K562 (cell line): ENCODE measurements at regions not wholly inside any gene's neighbourhood (a gene's known extent, or its start where the extent isn't known, plus 50 kb on each side); places are given as distances from the start of the nearest gene placed in this dataset.

Experiments
- ATAC-seq: fragments of 200-7000 bp; cut with Tn5 transposase; 3 replicates; pipeline ENCODE4 v1.9.1; 2020; ENCODE audit warnings: moderate library complexity
- BruUV-seq: library from RNA; stranded (reverse); fragments of 400-500 nt; replicated peaks from 2 replicates; lab custom pipeline; 2021; lab: Mats Ljungman, UMichigan
- CTCF ChIA-PET: fragments of 300-600 bp; formaldehyde crosslinking; extraction: SDS; loops from one replicate; lab custom pipeline; 2021; ENCODE audit warnings: low intra/inter-chr PET ratio; lab: Yijun Ruan, JAX
- POLR2A ChIA-PET: fragments of 300-600, 350-650 bp; sonication (Branson Sonifier 250); formaldehyde crosslinking; extraction: SDS; loops from one replicate; lab custom pipeline; 2021; ENCODE audit warnings: antibody characterized with exemption, inconsistent platforms; lab: Yijun Ruan, JAX
- DNase-seq, 4 experiments: peaks; one replicate each; pipeline versions ENCODE4 v3.0.0 to v3.0.0-alpha.2; 2011 to 2018; ENCODE audit warnings: low spot score in 3 of 4, mixed read lengths in 3 of 4; ENCODE audit errors: extremely low read depth in 1 of 4
- FAIRE-seq: peaks from 2 replicates; lab custom pipeline; 2011; peaks lifted over from hg19 to GRCh38; lab: Jason Lieb, UNC
- H2AFZ ChIP-seq: 2 replicates; pipeline ENCODE4 v1.6.0; 2011; ENCODE audit warnings: low read depth, low read length, control low read depth, inconsistent platforms
- H3K27ac ChIP-seq: fragments of 200-600 bp; 3 replicates; pipeline ENCODE4 v1.8.0; 2011; ENCODE audit warnings: low read depth, mild to moderate bottlenecking, control low read depth, inconsistent platforms, low read length, moderate library complexity, mixed read lengths; ENCODE audit errors: extremely low read depth
- H3K27me3 ChIP-seq, 2 experiments: fragments of 300-600 bp in 1 of 2; 2 replicates in 1 of 2; 3 replicates in 1 of 2; pipeline versions ENCODE4 v1.6.0 to v1.8.0; 2011; ENCODE audit warnings: inconsistent platforms in 2 of 2, low read length in 2 of 2, mild to moderate bottlenecking in 1 of 2, mixed read lengths in 1 of 2, moderate library complexity in 1 of 2; ENCODE audit not compliant: control insufficient read depth in 2 of 2, insufficient read depth in 2 of 2
- H3K36me3 ChIP-seq: fragments of 300-600 bp; 3 replicates; pipeline ENCODE4 v1.8.0; 2011; ENCODE audit warnings: mild to moderate bottlenecking, low read length, inconsistent platforms; ENCODE audit not compliant: control insufficient read depth, insufficient read depth
- H3K4me1 ChIP-seq, 2 experiments: fragments of 200-600 bp in 1 of 2; replicated peaks in 1 of 2; 2 replicates in 1 of 2; 3 replicates in 1 of 2; pipeline versions ENCODE4 v1.5.1 to v1.8.0; 2011; ENCODE audit warnings: inconsistent platforms in 2 of 2, low read length in 2 of 2, mild to moderate bottlenecking in 1 of 2, mixed read lengths in 1 of 2, moderate library complexity in 1 of 2; ENCODE audit not compliant: control insufficient read depth in 2 of 2, insufficient read depth in 2 of 2
- H3K4me2 ChIP-seq: 2 replicates; pipeline ENCODE4 v1.6.1; 2011; ENCODE audit warnings: low read length, control low read depth, inconsistent platforms, mixed read lengths; ENCODE audit not compliant: insufficient read depth
- H3K4me3 ChIP-seq: fragments of 200-600 bp; sonication (generic), shearing (Covaris generic); 2 replicates; pipeline ENCODE4 v1.5.1; 2016; ENCODE audit warnings: control low read depth, inconsistent platforms
- H3K79me2 ChIP-seq: fragments of 200-600 bp; 3 replicates; pipeline ENCODE4 v1.8.0; 2011; ENCODE audit warnings: low read length, inconsistent platforms; ENCODE audit not compliant: control insufficient read depth, insufficient read depth
- H3K9ac ChIP-seq, 2 experiments: 2 replicates each; pipeline versions ENCODE4 v1.6.0 to v1.6.1; 2011; ENCODE audit warnings: low read depth in 2 of 2, low read length in 2 of 2, control low read depth in 1 of 2, inconsistent platforms in 1 of 2, mild to moderate bottlenecking in 1 of 2, mixed read lengths in 1 of 2; ENCODE audit not compliant: insufficient read depth in 1 of 2
- H3K9me1 ChIP-seq: one replicate; pipeline ENCODE4 v1.6.0; 2011; ENCODE audit warnings: inconsistent platforms, mild to moderate bottlenecking, low read length, moderate library complexity; ENCODE audit not compliant: control insufficient read depth, insufficient read depth
- H3K9me3 ChIP-seq: replicated peaks from 2 replicates; pipeline ENCODE4 v1.5.1; 2011; ENCODE audit warnings: low read depth, low read length, inconsistent platforms; ENCODE audit not compliant: control insufficient read depth, insufficient read depth
- H4K20me1 ChIP-seq: replicated peaks from 2 replicates; pipeline ENCODE4 v1.6.1; 2011; ENCODE audit warnings: low read length, inconsistent platforms, mixed read lengths; ENCODE audit not compliant: control insufficient read depth, insufficient read depth
- KLF13 ChIP-seq: fragments of 450-650 bp; IDR thresholded peaks from 2 replicates; pipeline ENCODE4 v1.6.1; 2016; ENCODE audit warnings: missing genetic modification characterization, low read depth, mild to moderate bottlenecking, missing compliant biosample characterization, moderate library complexity, borderline replicate concordance
- L3MBTL2 ChIP-seq: fragments of 450-650 bp; IDR thresholded peaks from 2 replicates; pipeline ENCODE4 v1.6.1; 2016; ENCODE audit warnings: mild to moderate bottlenecking, moderate library complexity
- NFE2L1 ChIP-seq: fragments of 450-650 bp; IDR thresholded peaks from 2 replicates; pipeline ENCODE4 v1.6.1; 2016; ENCODE audit warnings: missing genetic modification characterization, low read depth, mild to moderate bottlenecking, missing compliant biosample characterization, moderate library complexity, borderline replicate concordance
- NFIC ChIP-seq: fragments of 450-650 bp; IDR thresholded peaks from 2 replicates; pipeline ENCODE4 v1.6.1; 2017; ENCODE audit warnings: mild to moderate bottlenecking, inconsistent platforms
- THRAP3 ChIP-seq: fragments of 450-650 bp; IDR thresholded peaks from 2 replicates; pipeline ENCODE4 v1.6.1; 2016; ENCODE audit warnings: mild to moderate bottlenecking, inconsistent platforms, borderline replicate concordance
- WGBS: fragments of 100-300 bp; shearing (Covaris generic); methylation state at CpG from one replicate; pipeline ENCODE4 v1.1.6; 2016; ENCODE audit warnings: low coverage, mixed read lengths; ENCODE audit not compliant: insufficient coverage; ENCODE audit errors: missing lambda C conversion rate; 5-methylcytosine and 5-hydroxymethylcytosine counted together
- in situ Hi-C: fragments of 300-500 bp; cut with MboI; formaldehyde crosslinking; loops from 4 replicates; pipeline ENCODE4 v1.15.0; 2018; ENCODE audit warnings: inconsistent platforms, mixed read lengths
- intact Hi-C: fragments of 100-400 bp; cut with micrococcal nuclease; formaldehyde crosslinking; loops from 2 replicates; pipeline ENCODE4 v1.14.2; 2022
- TF ChIP-seq, protein P1 (sequence below): fragments of 450-650 bp; IDR thresholded peaks from 2 replicates; pipeline ENCODE4 v1.7.1; 2018; ENCODE audit warnings: mild to moderate bottlenecking, low read depth; ENCODE audit not compliant: partially characterized antibody
- TF ChIP-seq, protein P2 (sequence below): sonication (generic); formaldehyde crosslinking; IDR thresholded peaks from 2 replicates; pipeline ENCODE4 v1.4.0; 2020; ENCODE audit warnings: mild to moderate bottlenecking, missing genetic modification reagents
- TF ChIP-seq, protein P3 (sequence below): fragments of 450-650 bp; formaldehyde crosslinking; IDR thresholded peaks from 2 replicates; pipeline ENCODE4 v1.4.0; 2020; ENCODE audit warnings: mild to moderate bottlenecking, moderate library complexity

DNA sequence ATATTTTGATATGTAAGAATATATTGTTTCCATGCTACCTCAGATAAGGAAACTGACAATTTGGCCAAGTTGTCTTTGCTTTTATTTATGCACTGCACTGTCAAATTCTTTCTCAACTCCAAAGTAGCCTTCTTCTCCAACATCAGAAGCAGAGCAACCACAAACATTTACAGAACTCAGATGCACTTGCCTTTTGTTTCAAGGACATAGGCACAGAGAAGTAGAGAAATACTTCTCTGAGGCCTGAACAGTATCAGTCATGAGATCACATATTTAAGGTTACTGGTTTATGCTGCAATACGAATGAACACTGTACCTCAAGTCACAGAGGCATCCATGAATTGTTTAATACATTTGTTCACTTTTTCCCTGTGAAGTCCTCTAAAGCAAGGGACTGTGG is 606.1 kb upstream of the SLIT2 start:
- WGBS: 0% methylated on average over 1 of the region's 1 CpG
- Histone ChIP-seq H4K20me1 (no peaks in the 10 kb centered on the region), H2AFZ (no peak overlapping the region), H3K79me2 (no peaks in the 10 kb centered on the region), H3K36me3 (no peaks in the 10 kb centered on the region), H3K4me3 (no peak overlapping the region), H3K27ac (no peak overlapping the region), H3K9me3 (no peaks in the 10 kb centered on the region; the same call in 1 of the 2 replicates), H3K9me1 (no peaks in the 10 kb centered on the region), H3K9ac (no peak overlapping the region), H3K27me3 (no peaks in the 10 kb centered on the region), H3K4me1 (no peaks in the 10 kb centered on the region), H3K4me2 (no peak overlapping the region)
- FAIRE-seq (no peak), ATAC-seq (no peak), DNase-seq (no peak)
- TF ChIP-seq L3MBTL2: no peak
- no peak for TF ChIP-seq NFE2L1 (tag)
- TF ChIP-seq, protein P1, sequence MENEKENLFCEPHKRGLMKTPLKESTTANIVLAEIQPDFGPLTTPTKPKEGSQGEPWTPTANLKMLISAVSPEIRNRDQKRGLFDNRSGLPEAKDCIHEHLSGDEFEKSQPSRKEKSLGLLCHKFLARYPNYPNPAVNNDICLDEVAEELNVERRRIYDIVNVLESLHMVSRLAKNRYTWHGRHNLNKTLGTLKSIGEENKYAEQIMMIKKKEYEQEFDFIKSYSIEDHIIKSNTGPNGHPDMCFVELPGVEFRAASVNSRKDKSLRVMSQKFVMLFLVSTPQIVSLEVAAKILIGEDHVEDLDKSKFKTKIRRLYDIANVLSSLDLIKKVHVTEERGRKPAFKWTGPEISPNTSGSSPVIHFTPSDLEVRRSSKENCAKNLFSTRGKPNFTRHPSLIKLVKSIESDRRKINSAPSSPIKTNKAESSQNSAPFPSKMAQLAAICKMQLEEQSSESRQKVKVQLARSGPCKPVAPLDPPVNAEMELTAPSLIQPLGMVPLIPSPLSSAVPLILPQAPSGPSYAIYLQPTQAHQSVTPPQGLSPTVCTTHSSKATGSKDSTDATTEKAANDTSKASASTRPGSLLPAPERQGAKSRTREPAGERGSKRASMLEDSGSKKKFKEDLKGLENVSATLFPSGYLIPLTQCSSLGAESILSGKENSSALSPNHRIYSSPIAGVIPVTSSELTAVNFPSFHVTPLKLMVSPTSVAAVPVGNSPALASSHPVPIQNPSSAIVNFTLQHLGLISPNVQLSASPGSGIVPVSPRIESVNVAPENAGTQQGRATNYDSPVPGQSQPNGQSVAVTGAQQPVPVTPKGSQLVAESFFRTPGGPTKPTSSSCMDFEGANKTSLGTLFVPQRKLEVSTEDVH: no peak
- no peak for TF ChIP-seq THRAP3
- no peak for TF ChIP-seq NFIC
- no peak for TF ChIP-seq KLF13
- TF ChIP-seq, protein P2, sequence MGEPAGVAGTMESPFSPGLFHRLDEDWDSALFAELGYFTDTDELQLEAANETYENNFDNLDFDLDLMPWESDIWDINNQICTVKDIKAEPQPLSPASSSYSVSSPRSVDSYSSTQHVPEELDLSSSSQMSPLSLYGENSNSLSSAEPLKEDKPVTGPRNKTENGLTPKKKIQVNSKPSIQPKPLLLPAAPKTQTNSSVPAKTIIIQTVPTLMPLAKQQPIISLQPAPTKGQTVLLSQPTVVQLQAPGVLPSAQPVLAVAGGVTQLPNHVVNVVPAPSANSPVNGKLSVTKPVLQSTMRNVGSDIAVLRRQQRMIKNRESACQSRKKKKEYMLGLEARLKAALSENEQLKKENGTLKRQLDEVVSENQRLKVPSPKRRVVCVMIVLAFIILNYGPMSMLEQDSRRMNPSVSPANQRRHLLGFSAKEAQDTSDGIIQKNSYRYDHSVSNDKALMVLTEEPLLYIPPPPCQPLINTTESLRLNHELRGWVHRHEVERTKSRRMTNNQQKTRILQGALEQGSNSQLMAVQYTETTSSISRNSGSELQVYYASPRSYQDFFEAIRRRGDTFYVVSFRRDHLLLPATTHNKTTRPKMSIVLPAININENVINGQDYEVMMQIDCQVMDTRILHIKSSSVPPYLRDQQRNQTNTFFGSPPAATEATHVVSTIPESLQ (CRISPR knock-in tag): no peak
- TF ChIP-seq, protein P3, sequence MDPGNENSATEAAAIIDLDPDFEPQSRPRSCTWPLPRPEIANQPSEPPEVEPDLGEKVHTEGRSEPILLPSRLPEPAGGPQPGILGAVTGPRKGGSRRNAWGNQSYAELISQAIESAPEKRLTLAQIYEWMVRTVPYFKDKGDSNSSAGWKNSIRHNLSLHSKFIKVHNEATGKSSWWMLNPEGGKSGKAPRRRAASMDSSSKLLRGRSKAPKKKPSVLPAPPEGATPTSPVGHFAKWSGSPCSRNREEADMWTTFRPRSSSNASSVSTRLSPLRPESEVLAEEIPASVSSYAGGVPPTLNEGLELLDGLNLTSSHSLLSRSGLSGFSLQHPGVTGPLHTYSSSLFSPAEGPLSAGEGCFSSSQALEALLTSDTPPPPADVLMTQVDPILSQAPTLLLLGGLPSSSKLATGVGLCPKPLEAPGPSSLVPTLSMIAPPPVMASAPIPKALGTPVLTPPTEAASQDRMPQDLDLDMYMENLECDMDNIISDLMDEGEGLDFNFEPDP: no peak
- POLR2A ChIA-PET: no interaction called here
- intact Hi-C loops (no loop called here), in situ Hi-C loops (no loop called here)
- CTCF ChIA-PET: no interaction called here
- no TSS peak for BruUV-seq
